ENCODE measurements at regions not wholly inside any gene's neighbourhood (a gene's known extent, or its start where the extent isn't known, plus 50 kb on each side); places are given as distances from the start of the nearest gene placed in this dataset.

GRCh38 chr10:123449234-123449962, 216.8 kb upstream of the GPR26 start:
- in situ Hi-C loops (cut with HindIII; ENCODE audit: low sequenced_read_pairs) = no loop called here

GRCh38 chr10:123450956-123451605, 215.1 kb upstream of the GPR26 start:
- in situ Hi-C loops (cut with HindIII; ENCODE audit: low sequenced_read_pairs) = no loop called here

GRCh38 chr10:123451618-123452245, 214.4 kb upstream of the GPR26 start:
- in situ Hi-C loops (cut with HindIII; ENCODE audit: low sequenced_read_pairs) = no loop called here

- in situ Hi-C loops (cut with HindIII; ENCODE audit: low sequenced_read_pairs) = no loop called here
Measured at GRCh38 chr10:123454987-123455386, 211.2 kb upstream of the GPR26 start.

- in situ Hi-C loops (cut with HindIII; ENCODE audit: low sequenced_read_pairs) = no loop called here
Measured at GRCh38 chr10:123455861-123456260, 210.3 kb upstream of the GPR26 start.

GRCh38 chr10:123458933-123459332, 207.2 kb upstream of the GPR26 start:
- in situ Hi-C loops (cut with HindIII; ENCODE audit: low sequenced_read_pairs) = no loop called here

GRCh38 chr10:123459371-123460091, 206.6 kb upstream of the GPR26 start:
- in situ Hi-C loops (cut with HindIII; ENCODE audit: low sequenced_read_pairs) = no loop called here

GRCh38 chr10:123462246-123462645, 203.9 kb upstream of the GPR26 start:
- in situ Hi-C loops (cut with HindIII; ENCODE audit: low sequenced_read_pairs) = no loop called here

- in situ Hi-C loops (cut with HindIII; ENCODE audit: low sequenced_read_pairs) = no loop called here
Measured at GRCh38 chr10:123462756-123463155, 203.4 kb upstream of the GPR26 start.

- in situ Hi-C loops (cut with HindIII; ENCODE audit: low sequenced_read_pairs) = no loop called here
Measured at GRCh38 chr10:123463181-123463580, 203.0 kb upstream of the GPR26 start.

GRCh38 chr10:123463698-123464097, 202.5 kb upstream of the GPR26 start:
- in situ Hi-C loops (cut with HindIII; ENCODE audit: low sequenced_read_pairs) = no loop called here

GRCh38 chr10:123464430-123465323, 201.5 kb upstream of the GPR26 start:
- in situ Hi-C loops (cut with HindIII; ENCODE audit: low sequenced_read_pairs) = no loop called here

- in situ Hi-C loops (cut with HindIII; ENCODE audit: low sequenced_read_pairs) = no loop called here
Measured at GRCh38 chr10:123470336-123470921, 195.7 kb upstream of the GPR26 start.

GRCh38 chr10:123471811-123472210, 194.3 kb upstream of the GPR26 start:
- in situ Hi-C loops (cut with HindIII; ENCODE audit: low sequenced_read_pairs) = no loop called here

GRCh38 chr10:123472606-123473005, 193.5 kb upstream of the GPR26 start:
- in situ Hi-C loops (cut with HindIII; ENCODE audit: low sequenced_read_pairs) = no loop called here

- in situ Hi-C loops (cut with HindIII; ENCODE audit: low sequenced_read_pairs) = no loop called here
Measured at GRCh38 chr10:123474700-123475099, 191.5 kb upstream of the GPR26 start.

- in situ Hi-C loops (cut with HindIII; ENCODE audit: low sequenced_read_pairs) = no loop called here
Measured at GRCh38 chr10:123475466-123475865, 190.7 kb upstream of the GPR26 start.

GRCh38 chr10:123478116-123478515, 188.0 kb upstream of the GPR26 start:
- in situ Hi-C loops (cut with HindIII; ENCODE audit: low sequenced_read_pairs) = no loop called here

GRCh38 chr10:123479640-123480039, 186.5 kb upstream of the GPR26 start:
- in situ Hi-C loops (cut with HindIII; ENCODE audit: low sequenced_read_pairs) = no loop called here

- in situ Hi-C loops (cut with HindIII; ENCODE audit: low sequenced_read_pairs) = no loop called here
Measured at GRCh38 chr10:123480344-123480743, 185.8 kb upstream of the GPR26 start.

Data from endothelial cell of hepatic sinusoid (primary cell).